Lower leg skin (tissue), 4 donors: ENCODE measurements at regions not wholly inside any gene's neighbourhood (a gene's known extent, or its start where the extent isn't known, plus 50 kb on each side); places are given as distances from the start of the nearest gene placed in this dataset.
"Not testable (repeated sequence)": the region's sequence is repeated elsewhere in the genome, so short reads cannot be mapped to it uniquely, and the experiment has no call there.

Experiments
- DNase-seq, 2 donors: peaks; one replicate each; pipeline ENCODE4 v3.0.0-alpha.2; 2019; ENCODE audit warnings: low spot score in 2 of 2
- H3K4me3 ChIP-seq: fragments of 200-600 bp; sonication (generic); 2 replicates; pipeline ENCODE4 v1.5.1; 2017; ENCODE audit warnings: mild to moderate bottlenecking, low read depth; ENCODE audit not compliant: poor library complexity, severe bottlenecking
- CTCF ChIP-seq, 3 donors: fragments of 450-650 bp; IDR thresholded peaks; one replicate each; pipeline ENCODE4 v1.5.1; 2016; ENCODE audit warnings: antibody characterized with exemption in 3 of 3, mild to moderate bottlenecking in 3 of 3, moderate library complexity in 2 of 3
- POLR2A ChIP-seq, 2 donors: fragments of 450-650 bp; IDR thresholded peaks; one replicate each; pipeline ENCODE4 v1.6.1; 2016 to 2017; ENCODE audit warnings: antibody characterized with exemption in 2 of 2, mild to moderate bottlenecking in 1 of 2, moderate library complexity in 1 of 2
- WGBS, 2 donors: methylation state at CpG; one replicate each; pipeline ENCODE4 v1.1.5; 2018; 5-methylcytosine and 5-hydroxymethylcytosine counted together
- intact Hi-C: fragments of 100-400 bp; cut with DNase I; formaldehyde crosslinking; loops from one replicate; pipeline ENCODE4 v1.15.0; 2023; ENCODE audit warnings: low total_unique reads

GRCh38 chr10:109737626-109738025 lies 185.7 kb downstream of the XPNPEP1 start:
- TF ChIP-seq CTCF (IDR thresholded peaks at IDR 0.05) = no peak
- no peak for TF ChIP-seq POLR2A (IDR thresholded peaks at IDR 0.05)
- 90 to 92% methylated on average over 5 of the region's 5 CpGs for WGBS, 2 donors
- no peak overlapping the region for H3K4me3 ChIP-seq
- intact Hi-C loops = no loop called here
- DNase-seq = no peak

GRCh38 chr10:109737009-109737408 lies 186.3 kb downstream of the XPNPEP1 start:
- H3K4me3 ChIP-seq = no peak overlapping the region
- 39 to 48% methylated on average over 4 of the region's 4 CpGs for WGBS, 2 donors

GRCh38 chr10:109735776-109736175 lies 187.5 kb downstream of the XPNPEP1 start:
- no peak for DNase-seq
- intact Hi-C loops = no loop called here
- TF ChIP-seq POLR2A (IDR thresholded peaks at IDR 0.05) (no peak), CTCF (IDR thresholded peaks at IDR 0.05) (no peak)
- no peak overlapping the region for H3K4me3 ChIP-seq
- WGBS, 2 donors = 67 to 73% methylated on average over 4 of the region's 4 CpGs

More at GRCh38 chr10:109737009-109737408, 186.3 kb downstream of the XPNPEP1 start:
- no peak for TF ChIP-seq CTCF (IDR thresholded peaks at IDR 0.05)
- TF ChIP-seq POLR2A (IDR thresholded peaks at IDR 0.05) = no peak
- DNase-seq = no peak
- intact Hi-C loops = no loop called here

- WGBS, 2 donors = 56 to 63% methylated on average over 3 of the region's 3 CpGs
- DNase-seq = no peak
Observed at GRCh38 chr10:109732254-109732965, 190.9 kb downstream of the XPNPEP1 start.

GRCh38 chr10:109729895-109730294 lies 193.4 kb downstream of the XPNPEP1 start:
- 59 to 73% methylated on average over 4 of the region's 4 CpGs for WGBS, 2 donors

More at GRCh38 chr10:109732254-109732965, 190.9 kb downstream of the XPNPEP1 start:
- intact Hi-C loops = no loop called here
- TF ChIP-seq POLR2A (IDR thresholded peaks at IDR 0.05) (no peak), CTCF (IDR thresholded peaks at IDR 0.05) (no peak)
- H3K4me3 ChIP-seq = no peak overlapping the region

GRCh38 chr10:109727436-109727835 lies 195.9 kb downstream of the XPNPEP1 start:
- 39% methylated on average over 1 of the region's 1 CpG for WGBS, 2 donors
- TF ChIP-seq CTCF (IDR thresholded peaks at IDR 0.05) (no peak), POLR2A (IDR thresholded peaks at IDR 0.05) (no peak)
- intact Hi-C loops = no loop called here
- DNase-seq = no peak
- no peak overlapping the region for H3K4me3 ChIP-seq

More at GRCh38 chr10:109729895-109730294, 193.4 kb downstream of the XPNPEP1 start:
- intact Hi-C loops, H3K4me3 ChIP-seq, DNase-seq: not testable (repeated sequence)
